Endothelial cell of umbilical vein (primary cell): ENCODE measurements at regions not wholly inside any gene's neighbourhood (a gene's known extent, or its start where the extent isn't known, plus 50 kb on each side); places are given as distances from the start of the nearest gene placed in this dataset.

ENCODE experiments used
- BruUV-seq: library from RNA; stranded (reverse); fragments of 400-500 nt; replicated peaks from 2 replicates; lab custom pipeline; 2021; lab: Mats Ljungman, UMichigan
- CTCF ChIA-PET: fragments of 300-600, 350-600 bp; sonication (Branson Sonifier 250); formaldehyde crosslinking; loops from one replicate; lab custom pipeline; 2021; ENCODE audit warnings: antibody characterized with exemption, inconsistent platforms; lab: Charles Lee
- POLR2A ChIA-PET: fragments of 300-600, 350-600 bp; sonication (Branson Sonifier 250); formaldehyde crosslinking; loops from one replicate; lab custom pipeline; 2021; ENCODE audit warnings: antibody characterized with exemption, inconsistent platforms; lab: Charles Lee
- DNase-seq: peaks from one replicate; pipeline ENCODE4 v3.0.0-alpha.2; 2011; ENCODE audit warnings: low read depth, low spot score
- FAIRE-seq: peaks from 2 replicates; lab custom pipeline; 2011; peaks lifted over from hg19 to GRCh38; lab: Jason Lieb, UNC
- H2AFZ ChIP-seq: 2 replicates; pipeline ENCODE4 v1.6.0; 2012; ENCODE audit warnings: low read depth, low read length, control low read depth, inconsistent platforms
- H3K27ac ChIP-seq: 2 replicates; pipeline ENCODE4 v1.5.1; 2011; ENCODE audit warnings: low read depth, mild to moderate bottlenecking, control low read depth, low read length, moderate library complexity; ENCODE audit not compliant: insufficient read depth
- H3K27me3 ChIP-seq, 2 experiments: 2 replicates each; pipeline versions ENCODE4 v1.6.0 to v1.6.1; 2011; ENCODE audit warnings: low read length in 2 of 2, mixed read lengths in 1 of 2; ENCODE audit not compliant: control insufficient read depth in 2 of 2, insufficient read depth in 2 of 2
- H3K36me3 ChIP-seq, 2 experiments: 2 replicates in 1 of 2; 3 replicates in 1 of 2; pipeline ENCODE4 v1.5.1; 2011; ENCODE audit warnings: low read length in 2 of 2, mild to moderate bottlenecking in 1 of 2, moderate library complexity in 1 of 2; ENCODE audit not compliant: control insufficient read depth in 2 of 2, insufficient read depth in 2 of 2; ENCODE audit errors: extremely low read depth in 1 of 2
- H3K4me1 ChIP-seq: 3 replicates; pipeline ENCODE4 v1.5.1; 2011; ENCODE audit warnings: mild to moderate bottlenecking, low read length; ENCODE audit not compliant: control insufficient read depth, insufficient read depth; ENCODE audit errors: extremely low read depth
- H3K4me2 ChIP-seq: 2 replicates; pipeline ENCODE4 v1.6.1; 2011; ENCODE audit warnings: low read length, control low read depth, mixed read lengths; ENCODE audit not compliant: insufficient read depth
- H3K4me3 ChIP-seq, 3 experiments: fragments of 200-600 bp in 1 of 3; sonication (generic), shearing (Covaris generic) in 1 of 3; replicated peaks in 1 of 3; 2 replicates each; pipeline ENCODE4 v1.5.1; 2011 to 2016; ENCODE audit warnings: control low read depth in 3 of 3, low read length in 3 of 3, mild to moderate bottlenecking in 2 of 3, inconsistent platforms in 1 of 3, low read depth in 1 of 3, moderate library complexity in 1 of 3; ENCODE audit not compliant: insufficient read depth in 1 of 3
- H3K79me2 ChIP-seq: 2 replicates; pipeline ENCODE4 v1.6.0; 2012; ENCODE audit warnings: low read length, inconsistent platforms; ENCODE audit not compliant: control insufficient read depth, insufficient read depth
- H3K9ac ChIP-seq: replicated peaks from 2 replicates; pipeline ENCODE3; 2011; ENCODE audit warnings: low read length, control low read depth; ENCODE audit not compliant: insufficient read depth; ENCODE audit errors: extremely low read depth
- H3K9me1 ChIP-seq: replicated peaks from 3 replicates; pipeline ENCODE4 v1.6.0; 2011; ENCODE audit warnings: mild to moderate bottlenecking, low read length; ENCODE audit not compliant: control insufficient read depth, insufficient read depth; ENCODE audit errors: extremely low read depth
- H3K9me3 ChIP-seq: replicated peaks from 2 replicates; pipeline ENCODE4 v1.5.1; 2012; ENCODE audit warnings: low read length, inconsistent platforms; ENCODE audit not compliant: control insufficient read depth, insufficient read depth
- H4K20me1 ChIP-seq: replicated peaks from 2 replicates; pipeline ENCODE3; 2011; ENCODE audit warnings: mild to moderate bottlenecking, low read length; ENCODE audit not compliant: control insufficient read depth, insufficient read depth; ENCODE audit errors: extremely low read depth
- EZH2 ChIP-seq: IDR thresholded peaks from 2 replicates; pipeline ENCODE4 v1.6.1; 2012; ENCODE audit warnings: borderline replicate concordance, low read depth, mild to moderate bottlenecking, moderate library complexity, low read length, inconsistent platforms; ENCODE audit not compliant: severe bottlenecking
- FOS ChIP-seq: IDR thresholded peaks from 2 replicates; pipeline ENCODE4 v1.6.1; 2011; ENCODE audit warnings: mild to moderate bottlenecking, low read length, moderate library complexity, borderline replicate concordance; ENCODE audit not compliant: insufficient read depth
- GATA2 ChIP-seq: IDR thresholded peaks from 2 replicates; pipeline ENCODE4 v1.7.0; 2011; ENCODE audit warnings: low read depth, mild to moderate bottlenecking, moderate library complexity, mixed read lengths, low read length; ENCODE audit not compliant: insufficient read length, insufficient read depth
- JUN ChIP-seq: IDR thresholded peaks from 2 replicates; pipeline ENCODE4 v1.6.1; 2011; ENCODE audit warnings: borderline replicate concordance, low read depth; ENCODE audit not compliant: insufficient read length, insufficient read depth
- MYC ChIP-seq: IDR thresholded peaks from one replicate; pipeline ENCODE4 v1.6.1; 2011; ENCODE audit warnings: mild to moderate bottlenecking, low read depth, low read length
- POLR2A ChIP-seq: IDR thresholded peaks from 2 replicates; pipeline ENCODE4 v1.6.1; 2012; ENCODE audit warnings: low read depth, mild to moderate bottlenecking, control low read depth, low read length
- POLR2AphosphoS5 ChIP-seq: IDR thresholded peaks from 2 replicates; pipeline ENCODE4 v1.6.1; 2012; ENCODE audit warnings: low read depth, mild to moderate bottlenecking, control low read depth, low read length, moderate library complexity; ENCODE audit not compliant: insufficient read depth
- dilution Hi-C: fragments of 300-500 bp; cut with MboI; formaldehyde crosslinking; loops from one replicate; pipeline ENCODE4 v1.15.0; 2019; ENCODE audit warnings: low sequenced_read_pairs; ENCODE audit not compliant: extremely low pct_ligation_motif_present
- intact Hi-C: fragments of 100-400 bp; cut with micrococcal nuclease; formaldehyde crosslinking; loops from one replicate; pipeline ENCODE4 v1.10.0; 2022
- TF ChIP-seq, protein P1 (sequence below): IDR thresholded peaks from 2 replicates; pipeline ENCODE4 v1.6.1; 2011; ENCODE audit not compliant: insufficient read depth, insufficient read length

DNA sequence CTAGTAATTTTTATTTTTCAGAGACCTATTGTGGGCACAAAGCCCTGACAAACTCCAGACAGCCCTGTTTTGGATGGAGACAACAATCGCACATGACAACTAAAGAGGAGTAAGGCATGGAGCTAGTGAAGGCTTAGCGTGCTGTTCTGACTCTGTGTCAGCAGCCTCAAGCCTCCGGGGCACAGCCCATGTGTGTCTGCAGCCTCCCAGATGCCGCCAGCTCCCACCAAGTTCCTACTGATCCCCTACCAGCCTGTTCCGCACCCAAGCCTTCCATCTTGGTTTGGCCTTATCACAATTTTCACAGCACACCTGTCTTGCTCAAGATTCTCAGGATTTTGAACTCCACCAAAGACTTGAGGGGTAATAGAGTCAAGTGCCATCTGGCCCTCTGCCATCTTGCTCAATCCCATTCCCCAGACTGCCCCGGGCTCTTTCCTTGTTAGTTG is 70.3 kb upstream of the SH3PXD2B start:
- H3K9ac ChIP-seq = no peak overlapping the region
- no peaks in the 10 kb centered on the region for H3K9me3 ChIP-seq
- no peaks in the 10 kb centered on the region for H3K9me1 ChIP-seq
- no peak overlapping the region for H3K27ac ChIP-seq
- H3K27me3 ChIP-seq = peaks cover 0 to 6% of the 10 kb centered on the region in 2 experiments
- H3K4me1 ChIP-seq = no peaks in the 10 kb centered on the region
- POLR2A ChIA-PET = no interaction called here
- intact Hi-C loops = no loop called here
- CTCF ChIA-PET = no interaction called here
- no peaks in the 10 kb centered on the region for H3K36me3 ChIP-seq
- dilution Hi-C loops = no loop called here
- H4K20me1 ChIP-seq = no peaks in the 10 kb centered on the region
- no peak overlapping the region for H3K4me3 ChIP-seq
- no peaks in the 10 kb centered on the region for H3K79me2 ChIP-seq
- H2AFZ ChIP-seq = no peak overlapping the region
- no peak for FAIRE-seq
- TF ChIP-seq JUN = no peak
- H3K4me2 ChIP-seq = no peak overlapping the region
- no peak for DNase-seq
- no TSS peak for BruUV-seq

- peaks cover 0 to 6% of the 10 kb centered on the region in 2 experiments for H3K27me3 ChIP-seq
- no peak overlapping the region for H3K4me3 ChIP-seq
- DNase-seq (no peak), FAIRE-seq (no peak)
- H2AFZ ChIP-seq = no peak overlapping the region
- no peaks in the 10 kb centered on the region for H3K9me1 ChIP-seq
- dilution Hi-C loops (no loop called here), intact Hi-C loops (no loop called here)
- H4K20me1 ChIP-seq = no peaks in the 10 kb centered on the region
- BruUV-seq = no TSS peak
- no peaks in the 10 kb centered on the region for H3K9me3 ChIP-seq
- H3K36me3 ChIP-seq = no peaks in the 10 kb centered on the region
- no peaks in the 10 kb centered on the region for H3K4me1 ChIP-seq
- H3K9ac ChIP-seq = no peak overlapping the region
- ChIA-PET CTCF (no interaction called here), POLR2A (no interaction called here)
- no peaks in the 10 kb centered on the region for H3K79me2 ChIP-seq
- TF ChIP-seq EZH2 (no peak), POLR2AphosphoS5 (no peak), JUN (no peak), FOS (no peak), POLR2A (no peak), GATA2 (no peak), MYC (no peak)
- TF ChIP-seq, protein P1, sequence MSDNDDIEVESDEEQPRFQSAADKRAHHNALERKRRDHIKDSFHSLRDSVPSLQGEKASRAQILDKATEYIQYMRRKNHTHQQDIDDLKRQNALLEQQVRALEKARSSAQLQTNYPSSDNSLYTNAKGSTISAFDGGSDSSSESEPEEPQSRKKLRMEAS = no peak
- no peak overlapping the region for H3K4me2 ChIP-seq
- H3K27ac ChIP-seq = no peak overlapping the region
These were observed 68.9 kb upstream of the SH3PXD2B start for GRCh38 chr5:172523146-172523745.
